H1 (cell line): ENCODE measurements at regions not wholly inside any gene's neighbourhood (a gene's known extent, or its start where the extent isn't known, plus 50 kb on each side); places are given as distances from the start of the nearest gene placed in this dataset.

Source experiments
- BCL11A ChIP-seq, 2 experiments: IDR thresholded peaks; one replicate each; pipeline ENCODE4 v1.6.1; 2011; ENCODE audit warnings: low read depth in 2 of 2, low read length in 2 of 2, mild to moderate bottlenecking in 2 of 2
- MAFK ChIP-seq: IDR thresholded peaks from 2 replicates; pipeline ENCODE4 v1.6.1; 2012; ENCODE audit warnings: low read depth, mild to moderate bottlenecking, improper control_type of control experiment, low read length
- MAX ChIP-seq: IDR thresholded peaks from 2 replicates; pipeline ENCODE4 v1.6.1; 2012; ENCODE audit warnings: inconsistent platforms

- TF ChIP-seq MAX (no peak), MAFK (no peak), BCL11A (IDR thresholded peaks at IDR 0.05; ENCODE audit: low read depth in 2 of 2, low read length in 2 of 2) (no peak)
- TF ChIP-seq, all 59 proteins: peak for 0
Observed at GRCh38 chrX:13875572-13875971, 58.7 kb upstream of the GPM6B start (continued).
